ENCODE measurements at regions not wholly inside any gene's neighbourhood (a gene's known extent, or its start where the extent isn't known, plus 50 kb on each side); places are given as distances from the start of the nearest gene placed in this dataset.

- Mint-ChIP-seq H3K4me3 (peak overlapping the region; percentile 67 to 72), H3K36me3 (peaks cover 0 to 2% of the 10 kb centered on the region in 2 donors), H3K9me3 (no peaks in the 10 kb centered on the region), H3K27me3 (no peaks in the 10 kb centered on the region), H3K27ac (peak overlapping the region; percentile 62), H3K4me1 (peaks cover 35 to 71% of the 10 kb centered on the region in 2 donors)
- ATAC-seq (replicated peaks) (no peak), DNase-seq (no peak)
Observed at GRCh38 chr10:7485244-7485556, 74.4 kb upstream of the SFMBT2 start.

- H3K4me3 Mint-ChIP-seq: peak overlapping the region; percentile 67 to 72
- no peaks in the 10 kb centered on the region for H3K27me3 Mint-ChIP-seq
- peaks cover 40 to 74% of the 10 kb centered on the region in 2 donors for H3K4me1 Mint-ChIP-seq
- DNase-seq (peak; percentile 29), ATAC-seq (replicated peaks) (peak; percentile 66 to 70)
- H3K9me3 Mint-ChIP-seq: no peaks in the 10 kb centered on the region
- H3K36me3 Mint-ChIP-seq: peaks cover 0 to 2% of the 10 kb centered on the region in 2 donors
- peak overlapping the region; percentile 62 for H3K27ac Mint-ChIP-seq
Observed at GRCh38 chr10:7484456-7485243, 73.8 kb upstream of the SFMBT2 start.

DNA sequence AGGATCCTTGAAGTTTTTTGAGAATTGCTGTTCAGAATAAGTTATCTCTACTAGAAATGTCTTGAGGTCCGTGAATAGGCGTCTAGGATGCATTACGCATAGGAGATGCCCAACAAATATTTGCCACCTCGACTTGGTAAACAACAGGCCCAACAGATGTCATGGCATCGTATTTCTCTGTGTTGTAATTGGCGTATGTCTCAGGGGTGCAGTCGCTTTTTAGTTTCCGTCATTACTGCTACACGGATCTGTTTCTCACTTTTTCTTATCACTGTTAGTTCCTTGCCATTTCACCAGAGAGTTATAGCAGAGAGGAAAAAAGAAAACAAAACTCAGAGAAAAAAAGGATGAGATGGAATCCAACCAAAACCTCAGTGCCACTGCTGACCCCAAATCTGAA, 73.0 kb upstream of the SFMBT2 start:
- Mint-ChIP-seq H3K27me3 (no peaks in the 10 kb centered on the region), H3K4me3 (no peak overlapping the region), H3K9me3 (no peaks in the 10 kb centered on the region), H3K27ac (no peak overlapping the region), H3K4me1 (peaks cover 40 to 75% of the 10 kb centered on the region in 2 donors), H3K36me3 (peaks cover 0 to 2% of the 10 kb centered on the region in 2 donors)
- ATAC-seq (replicated peaks) (no peak), DNase-seq (no peak)

- DNase-seq: no peak
- no peak overlapping the region for H3K27ac Mint-ChIP-seq
- no peaks in the 10 kb centered on the region for H3K9me3 Mint-ChIP-seq
- H3K4me3 Mint-ChIP-seq: no peak overlapping the region
- H3K4me1 Mint-ChIP-seq: peaks cover 43 to 75% of the 10 kb centered on the region in 2 donors
- ATAC-seq (replicated peaks): no peak
- no peaks in the 10 kb centered on the region for H3K27me3 Mint-ChIP-seq
- H3K36me3 Mint-ChIP-seq: peaks cover 0 to 2% of the 10 kb centered on the region in 2 donors
Observed at GRCh38 chr10:7482992-7483391, 72.2 kb upstream of the SFMBT2 start.

DNA sequence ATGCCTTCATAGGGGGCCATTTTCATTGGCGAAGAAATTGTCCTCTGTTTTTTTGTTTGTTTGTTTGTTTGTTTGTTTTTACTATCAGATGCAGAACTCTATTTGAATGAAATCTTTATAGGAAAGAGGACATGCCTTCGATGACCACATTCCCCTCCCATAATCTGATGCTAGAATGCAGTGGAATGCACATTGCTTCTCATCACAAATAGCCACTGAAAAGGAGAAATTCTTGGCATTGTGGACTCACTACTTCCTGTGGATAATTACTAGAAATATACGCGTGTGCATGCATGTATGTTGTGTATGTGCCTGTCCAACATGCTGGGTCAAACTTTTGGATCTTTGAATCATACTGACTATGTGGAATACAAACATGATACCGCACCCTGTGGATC, 70.5 kb upstream of the SFMBT2 start:
- H3K36me3 Mint-ChIP-seq: peaks cover 7 to 9% of the 10 kb centered on the region in 2 donors
- ATAC-seq (replicated peaks) (no peak), DNase-seq (no peak)
- peaks cover 0 to 5% of the 10 kb centered on the region in 2 donors for H3K9me3 Mint-ChIP-seq
- H3K27me3 Mint-ChIP-seq: no peaks in the 10 kb centered on the region
- H3K27ac Mint-ChIP-seq: no peak overlapping the region
- H3K4me1 Mint-ChIP-seq: peaks cover 46 to 85% of the 10 kb centered on the region in 2 donors
- peak overlapping the region in 1 of 2 donors; percentile 66 for H3K4me3 Mint-ChIP-seq

- Mint-ChIP-seq H3K27me3 (no peaks in the 10 kb centered on the region), H3K36me3 (peaks cover 7 to 9% of the 10 kb centered on the region in 2 donors), H3K4me3 (peak overlapping the region; percentile 66 to 77), H3K4me1 (peaks cover 46 to 84% of the 10 kb centered on the region in 2 donors), H3K9me3 (peaks cover 0 to 5% of the 10 kb centered on the region in 2 donors), H3K27ac (peak overlapping the region; percentile 53)
- ATAC-seq (replicated peaks) (peak; percentile 91 to 94), DNase-seq (peak; percentile 74)
Observed at GRCh38 chr10:7480742-7481367, 70.0 kb upstream of the SFMBT2 start.

- Mint-ChIP-seq H3K27me3 (no peaks in the 10 kb centered on the region), H3K9me3 (peaks cover 0 to 5% of the 10 kb centered on the region in 2 donors), H3K27ac (no peak overlapping the region), H3K4me3 (peak overlapping the region in 1 of 2 donors; percentile 1), H3K4me1 (peaks cover 49 to 84% of the 10 kb centered on the region in 2 donors), H3K36me3 (peaks cover 7 to 9% of the 10 kb centered on the region in 2 donors)
- ATAC-seq (replicated peaks): no peak
- DNase-seq: no peak
Observed at GRCh38 chr10:7479861-7480598, 69.2 kb upstream of the SFMBT2 start.

- Mint-ChIP-seq H3K4me1 (peaks cover 49 to 86% of the 10 kb centered on the region in 2 donors), H3K36me3 (peaks cover 7 to 9% of the 10 kb centered on the region in 2 donors), H3K27me3 (no peaks in the 10 kb centered on the region), H3K9me3 (peaks cover 0 to 5% of the 10 kb centered on the region in 2 donors), H3K4me3 (no peak overlapping the region), H3K27ac (no peak overlapping the region)
- ATAC-seq (replicated peaks) (no peak), DNase-seq (no peak)
Observed at GRCh38 chr10:7478727-7479457, 68.1 kb upstream of the SFMBT2 start.

- peaks cover 48 to 84% of the 10 kb centered on the region in 2 donors for H3K4me1 Mint-ChIP-seq
Observed at GRCh38 chr10:7477538-7478334, 66.9 kb upstream of the SFMBT2 start.

DNA sequence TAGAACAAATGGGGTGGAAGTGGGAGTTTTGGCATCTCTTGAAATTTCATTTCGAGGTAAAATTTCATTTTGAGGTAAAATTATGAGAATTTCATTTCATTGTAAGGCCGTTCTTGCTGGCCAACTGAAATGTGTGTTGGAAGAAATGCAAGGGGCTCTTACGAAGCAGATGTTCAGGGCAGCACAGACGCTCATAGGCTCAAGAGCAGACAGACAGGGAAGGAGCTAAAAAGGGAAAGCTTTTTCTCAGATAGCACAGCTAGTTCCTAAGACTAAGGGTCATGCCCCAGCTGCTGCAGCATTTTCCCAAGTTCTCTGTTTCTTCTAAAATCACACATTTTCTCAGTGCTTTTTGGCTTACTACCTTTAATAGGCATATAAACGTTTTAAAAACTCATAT, 65.1 kb upstream of the SFMBT2 start:
- H3K4me3 Mint-ChIP-seq: peak overlapping the region; percentile 64 to 86
- peaks cover 0 to 5% of the 10 kb centered on the region in 2 donors for H3K9me3 Mint-ChIP-seq
- no peak for ATAC-seq (replicated peaks)
- H3K36me3 Mint-ChIP-seq: peaks cover 7 to 8% of the 10 kb centered on the region in 2 donors
- H3K4me1 Mint-ChIP-seq: peaks cover 50 to 84% of the 10 kb centered on the region in 2 donors
- no peak for DNase-seq
- H3K27me3 Mint-ChIP-seq: no peaks in the 10 kb centered on the region
- no peak overlapping the region for H3K27ac Mint-ChIP-seq

More at GRCh38 chr10:7477538-7478334, 66.9 kb upstream of the SFMBT2 start:
- peaks cover 7 to 8% of the 10 kb centered on the region in 2 donors for H3K36me3 Mint-ChIP-seq
- no peak for DNase-seq
- H3K4me3 Mint-ChIP-seq: no peak overlapping the region
- peak overlapping the region; percentile 45 for H3K27ac Mint-ChIP-seq
- H3K9me3 Mint-ChIP-seq: peaks cover 0 to 5% of the 10 kb centered on the region in 2 donors
- no peaks in the 10 kb centered on the region for H3K27me3 Mint-ChIP-seq
- no peak for ATAC-seq (replicated peaks)

DNA sequence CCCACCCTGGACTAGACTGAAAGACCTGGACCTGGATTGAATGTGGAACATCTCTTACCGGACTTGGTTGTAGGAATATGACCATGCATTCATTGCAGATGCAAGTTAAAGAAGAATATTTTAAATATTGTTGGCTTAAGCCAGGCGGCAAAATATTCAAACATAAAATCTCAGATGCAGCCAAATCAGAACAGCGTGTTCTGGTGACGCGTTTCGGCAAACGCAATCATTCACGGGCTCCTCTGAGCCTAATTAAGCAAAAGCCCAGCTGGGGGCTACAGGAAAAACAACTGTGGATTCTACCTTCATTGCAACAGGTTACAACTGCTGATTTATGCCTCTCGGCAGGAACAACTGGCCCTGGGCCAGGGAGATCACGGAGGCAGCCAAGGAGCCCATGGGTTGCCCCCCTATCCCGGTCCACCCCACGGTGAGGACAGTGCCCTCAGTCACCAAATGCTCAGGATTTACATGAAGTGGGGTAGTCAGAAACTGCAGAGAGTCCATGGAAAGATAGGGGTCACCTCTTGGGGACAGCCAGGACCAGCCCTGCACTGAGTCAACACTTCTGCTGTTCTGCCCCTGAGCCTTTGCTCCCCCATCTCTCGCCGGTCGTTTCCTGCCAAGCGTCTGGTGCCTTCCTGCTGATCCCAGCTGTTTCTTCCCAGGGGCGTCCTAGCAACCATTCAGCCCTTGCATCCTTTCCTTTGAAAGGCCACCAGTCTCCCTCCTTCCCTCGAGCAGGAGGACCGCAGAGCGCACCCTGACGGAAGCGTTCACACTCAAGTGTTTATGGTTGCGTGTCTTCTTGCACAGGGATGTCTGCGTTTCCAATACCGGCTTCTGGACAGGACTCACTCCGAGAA, 64.4 kb upstream of the SFMBT2 start:
- ATAC-seq (replicated peaks): no peak
- H3K9me3 Mint-ChIP-seq: peaks cover 0 to 5% of the 10 kb centered on the region in 2 donors
- H3K4me3 Mint-ChIP-seq: peak overlapping the region; percentile 64 to 86
- peak overlapping the region; percentile 16 for H3K27ac Mint-ChIP-seq
- H3K27me3 Mint-ChIP-seq: no peaks in the 10 kb centered on the region
- H3K4me1 Mint-ChIP-seq: peaks cover 50 to 84% of the 10 kb centered on the region in 2 donors
- no peak for DNase-seq
- H3K36me3 Mint-ChIP-seq: peaks cover 7 to 8% of the 10 kb centered on the region in 2 donors

GRCh38 chr10:7474388-7474787, 63.6 kb upstream of the SFMBT2 start:
- no peak overlapping the region for H3K27ac Mint-ChIP-seq

More at GRCh38 chr10:7474388-7474787, 63.6 kb upstream of the SFMBT2 start:
- Mint-ChIP-seq H3K4me1 (peaks cover 49 to 84% of the 10 kb centered on the region in 2 donors), H3K9me3 (peaks cover 0 to 5% of the 10 kb centered on the region in 2 donors), H3K4me3 (peak overlapping the region; percentile 39 to 53), H3K27me3 (no peaks in the 10 kb centered on the region), H3K36me3 (peaks cover 7 to 8% of the 10 kb centered on the region in 2 donors)
- no peak for DNase-seq
- no peak for ATAC-seq (replicated peaks)
